NCI-H1694 (cell line): ENCODE measurements at regions not wholly inside any gene's neighbourhood (a gene's known extent, or its start where the extent isn't known, plus 50 kb on each side); places are given as distances from the start of the nearest gene placed in this dataset.

Experiments
- DNase-seq: peaks from one replicate; lab custom pipeline; 2025; lab: John Stamatoyannopoulos, UW

- no peak for DNase-seq
Observed at GRCh38 chr20:50258790-50259483, 68.3 kb downstream of the CEBPB start.

- no peak for DNase-seq
Observed at GRCh38 chr20:50259705-50260478, 69.3 kb downstream of the CEBPB start.

DNA sequence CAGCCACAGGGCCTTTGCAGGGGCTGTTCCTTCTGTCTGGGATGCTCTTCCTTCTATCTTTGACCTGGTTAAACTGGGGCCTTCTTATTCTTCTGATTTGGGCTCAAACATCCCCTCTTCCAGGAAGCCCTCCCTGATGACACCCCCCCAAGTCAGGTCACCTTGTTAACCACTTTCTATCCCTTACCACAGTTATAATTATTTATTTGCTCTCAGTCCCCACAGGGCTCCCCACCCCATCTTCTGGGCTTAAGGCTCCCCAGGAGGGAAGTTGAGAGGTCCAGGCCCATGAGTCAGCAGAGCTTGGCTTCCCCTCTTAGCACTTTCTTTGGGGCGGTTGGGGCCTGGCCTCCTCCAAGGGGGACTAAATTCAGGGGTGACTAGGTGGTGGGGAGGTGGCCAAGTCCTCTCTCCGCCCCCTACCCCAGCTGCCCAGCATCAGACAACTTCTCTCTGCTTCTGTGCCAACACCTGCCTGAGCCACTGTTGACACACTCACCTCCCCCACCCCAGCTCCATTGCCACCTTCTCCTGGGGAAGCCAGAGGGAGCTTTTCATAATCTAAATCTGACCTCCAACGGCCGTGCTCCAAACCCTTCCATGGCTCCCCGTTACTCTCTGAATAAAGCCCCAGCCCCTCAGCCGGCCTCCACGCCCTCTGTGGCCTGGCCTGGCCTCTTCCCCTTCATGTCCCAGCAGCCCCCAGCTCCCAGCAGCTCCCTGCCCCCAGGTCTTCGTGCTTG is 70.0 kb downstream of the CEBPB start:
- no peak for DNase-seq

DNA sequence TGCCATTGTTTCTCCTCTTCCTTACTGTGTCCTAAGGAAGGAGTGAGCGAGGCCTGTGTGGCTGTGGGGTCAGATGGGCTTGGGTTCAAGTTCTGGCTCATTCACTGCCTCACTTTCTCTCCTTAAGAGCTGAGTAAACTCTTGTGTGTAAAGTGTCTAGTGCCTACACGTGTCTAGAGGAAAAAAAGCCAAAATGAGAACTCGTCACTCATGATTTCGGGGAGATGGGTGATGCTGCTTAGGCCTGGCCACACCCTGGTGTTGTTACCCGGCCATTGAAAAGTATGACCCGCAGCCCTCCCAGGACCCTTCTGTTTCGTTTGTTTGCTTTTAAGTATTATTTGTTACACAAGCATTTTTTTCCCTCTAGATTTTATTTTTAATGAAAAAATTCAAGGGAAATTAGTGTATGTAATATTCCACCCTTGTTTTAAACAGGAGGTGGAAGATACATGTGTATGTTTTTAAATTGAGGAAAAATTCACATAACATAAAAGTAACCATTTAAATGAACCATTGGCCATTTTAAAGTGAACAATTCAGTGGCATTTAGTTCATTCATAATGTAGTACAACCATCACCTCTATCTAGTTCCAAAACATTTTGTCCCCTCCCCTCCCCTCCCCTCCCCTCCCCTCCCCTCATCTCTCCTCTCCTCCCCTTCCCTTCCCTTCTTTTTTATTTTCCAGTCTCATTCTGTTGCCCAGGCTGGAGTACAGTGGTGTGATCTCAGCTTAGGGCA is 71.0 kb downstream of the CEBPB start:
- DNase-seq = no peak

GRCh38 chr20:50263831-50264230 is 73.2 kb downstream of the CEBPB start:
- DNase-seq = no peak

DNA sequence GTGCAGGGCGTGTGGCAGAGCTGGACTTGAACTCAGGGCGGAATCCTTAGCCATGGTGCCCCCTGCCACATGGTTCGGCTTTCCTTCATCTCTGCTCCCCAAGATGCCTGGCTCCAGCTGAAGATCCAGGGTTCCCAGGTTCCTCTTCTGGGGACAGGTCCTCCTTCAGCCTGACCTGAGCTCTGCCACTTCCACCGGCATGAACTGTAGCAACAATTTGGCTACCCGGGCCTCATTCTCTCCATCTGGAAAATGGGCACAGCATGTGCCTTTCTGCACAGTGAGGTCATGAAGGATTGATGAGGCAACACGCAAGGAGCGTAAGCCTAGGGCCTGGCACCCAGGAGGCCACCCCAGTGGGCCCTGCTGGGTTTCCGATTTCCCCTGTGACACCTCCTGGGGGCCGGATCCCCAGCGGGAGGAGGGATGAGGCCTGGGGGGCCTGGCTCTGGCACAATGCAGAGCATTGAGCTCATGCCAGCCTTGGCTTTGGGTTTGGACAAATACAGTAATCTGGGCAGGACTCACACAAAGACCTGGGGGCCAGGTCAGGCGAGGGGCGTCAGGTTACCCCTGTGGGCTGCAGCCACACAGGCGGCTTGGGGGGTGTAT is 74.0 kb downstream of the CEBPB start:
- no peak for DNase-seq

GRCh38 chr20:50265245-50265946 is 74.8 kb downstream of the CEBPB start:
- DNase-seq = no peak

- DNase-seq = no peak
Observed at GRCh38 chr20:50266293-50267040, 75.8 kb downstream of the CEBPB start.

- DNase-seq = no peak
Observed at GRCh38 chr20:50267041-50267865, 76.6 kb downstream of the CEBPB start.

GRCh38 chr20:50267866-50268219 is 77.2 kb downstream of the CEBPB start:
- DNase-seq = no peak

DNA sequence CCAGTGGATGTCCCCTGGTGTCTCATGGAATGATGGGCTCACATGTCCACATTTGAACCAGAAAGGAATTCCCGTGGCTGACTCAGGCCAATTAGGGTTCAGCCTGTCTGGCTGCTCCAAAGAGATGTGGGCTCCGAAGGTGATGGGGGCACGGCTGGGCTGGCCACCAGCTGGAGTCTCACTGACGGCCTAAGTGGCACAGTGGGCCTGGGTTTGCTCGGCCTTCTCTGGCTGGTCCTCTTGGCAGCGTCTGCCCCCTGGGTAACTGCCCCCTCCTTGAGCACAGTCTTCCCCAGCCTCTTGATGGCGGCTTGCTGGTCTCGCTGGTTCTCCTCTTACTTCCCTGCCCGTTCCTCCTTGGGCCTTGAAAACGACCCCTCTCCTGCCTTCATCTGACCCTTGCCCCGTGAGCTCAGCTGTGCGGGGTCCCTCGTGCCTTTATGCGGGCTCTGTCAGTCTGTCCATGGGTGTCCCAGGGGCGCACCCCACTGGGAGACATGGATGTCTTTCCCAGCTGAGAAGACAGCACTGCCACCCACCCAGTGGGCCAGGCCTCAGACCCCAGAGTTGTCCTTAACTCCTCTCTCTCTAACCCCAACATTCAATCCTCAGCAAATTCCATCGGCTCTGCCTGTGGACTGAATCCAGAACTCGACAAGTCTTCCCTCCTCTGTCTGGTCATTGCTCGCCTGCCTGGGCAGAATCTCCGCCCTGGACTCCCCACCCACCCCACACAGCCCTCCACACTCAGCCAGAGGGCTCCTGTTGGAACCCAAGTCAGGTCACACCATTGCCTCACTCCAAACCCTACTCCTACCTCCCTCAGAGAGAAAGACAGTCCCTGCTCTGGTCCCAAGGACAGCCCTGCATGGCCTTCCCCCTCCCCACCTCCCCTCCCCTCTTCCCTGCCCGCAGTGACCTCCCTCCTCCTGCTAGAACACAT is 78.7 kb downstream of the CEBPB start:
- no peak for DNase-seq

- DNase-seq = no peak
Observed at GRCh38 chr20:50270034-50270395, 79.4 kb downstream of the CEBPB start.

DNA sequence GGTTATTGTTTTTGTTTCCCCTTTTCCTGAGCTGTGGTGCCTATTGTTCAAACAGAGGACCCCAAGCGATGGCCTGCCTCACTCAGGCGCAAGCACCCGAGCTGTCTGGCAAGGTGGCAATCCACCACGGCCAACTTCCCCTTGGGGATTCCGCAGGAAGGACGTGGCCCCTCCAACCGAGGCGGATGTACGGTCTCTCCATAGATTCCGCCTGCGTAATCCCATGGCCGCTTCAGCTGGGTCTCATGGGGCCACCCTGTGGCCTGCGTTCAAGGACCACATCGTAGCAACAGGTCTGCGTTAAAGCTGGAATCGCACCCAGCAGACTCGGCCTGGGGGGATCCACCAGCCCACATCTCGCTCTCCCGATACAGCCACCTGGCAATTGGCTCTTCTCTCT is 79.9 kb downstream of the CEBPB start:
- no peak for DNase-seq

GRCh38 chr20:50271176-50271575 is 80.5 kb downstream of the CEBPB start:
- no peak for DNase-seq

GRCh38 chr20:50271612-50272011 is 81.0 kb downstream of the CEBPB start:
- DNase-seq = no peak

DNA sequence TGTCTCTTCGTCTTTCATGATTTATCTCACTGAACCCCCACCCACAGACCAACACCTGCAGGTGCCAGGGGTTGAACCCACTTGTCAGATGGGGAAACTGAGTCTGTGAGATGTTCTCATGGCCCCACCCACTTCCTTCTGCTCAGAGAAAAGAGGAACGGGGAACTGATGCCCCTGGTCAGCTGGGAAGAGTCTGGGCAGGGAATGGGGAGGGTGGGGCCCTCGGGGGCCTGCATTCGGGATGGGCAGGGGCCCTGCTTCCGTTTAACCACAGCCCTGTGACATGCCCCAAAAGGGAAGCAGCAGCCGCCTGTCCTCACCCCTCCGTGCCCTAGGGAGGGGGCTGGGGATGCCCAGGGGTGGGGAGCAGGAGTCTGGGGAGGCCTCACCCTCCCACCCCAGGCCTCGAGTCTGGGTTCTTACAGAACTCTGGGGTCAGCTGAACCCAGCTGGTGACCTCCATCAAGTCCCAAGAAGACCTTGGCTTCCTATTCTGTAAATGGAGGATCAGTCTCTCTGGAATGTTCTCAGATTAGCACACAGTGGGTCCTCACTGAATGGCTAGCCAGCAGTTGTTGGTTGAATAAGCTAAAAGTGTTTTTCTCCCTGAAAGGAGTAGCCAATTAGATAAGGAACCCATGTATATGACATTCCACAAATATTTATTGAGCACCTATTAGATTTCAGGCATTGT is 81.5 kb downstream of the CEBPB start:
- no peak for DNase-seq

DNA sequence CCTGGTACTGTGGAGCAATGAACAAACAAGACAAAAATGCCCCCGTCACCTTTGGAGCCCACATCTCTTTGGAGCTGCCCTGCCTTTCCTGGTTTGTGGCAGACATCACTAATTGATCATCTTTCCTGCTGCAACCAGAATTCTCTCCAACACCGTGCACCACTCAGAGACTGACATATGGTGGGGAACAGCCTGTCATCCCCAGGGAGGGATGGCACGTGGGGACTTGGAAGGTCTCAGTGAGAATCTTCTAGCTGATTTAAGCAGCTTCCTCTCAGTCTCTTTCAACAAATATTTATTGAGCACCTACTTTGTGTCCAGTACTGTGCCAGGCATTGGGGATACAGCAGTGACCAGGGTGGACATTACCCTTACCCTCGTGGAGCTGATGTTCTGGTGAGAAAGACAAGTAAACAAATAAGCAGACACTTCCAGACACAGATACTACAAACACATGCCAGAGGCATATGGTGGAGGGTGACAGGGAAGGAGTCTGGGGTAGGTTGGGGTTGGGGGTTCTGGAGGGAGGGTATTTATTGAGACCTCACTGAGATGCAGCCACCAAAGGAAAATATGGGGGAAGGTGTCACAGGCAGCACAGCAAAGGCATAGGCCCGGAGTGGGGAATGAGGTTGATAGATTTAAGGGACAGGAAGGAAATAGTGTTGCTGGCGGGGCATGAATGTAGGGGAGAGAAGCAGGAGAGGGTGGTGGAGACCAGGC is 82.3 kb downstream of the CEBPB start:
- DNase-seq = peak; percentile 86
